GM23338 (cell line): ENCODE measurements at regions not wholly inside any gene's neighbourhood (a gene's known extent, or its start where the extent isn't known, plus 50 kb on each side); places are given as distances from the start of the nearest gene placed in this dataset.

Experiments
- CREB1 ChIP-seq: fragments of 250-450 bp; sonication (Bioruptor Pico); IDR thresholded peaks from 2 replicates; pipeline ENCODE4 v1.5.0; 2020; ENCODE audit warnings: low read depth, mild to moderate bottlenecking, moderate library complexity
- CTCF ChIP-seq, 2 experiments: fragments of 200-600 bp in 1 of 2; sonication (generic) in 1 of 2; conservative IDR thresholded peaks; 2 replicates each; pipeline versions ENCODE4 v1.5.1 to v1.6.1; 2016 to 2017; ENCODE audit warnings: antibody characterized with exemption in 2 of 2, low read depth in 2 of 2, mild to moderate bottlenecking in 2 of 2, moderate library complexity in 1 of 2
- STAT1 ChIP-seq: IDR thresholded peaks from one replicate; pipeline ENCODE4 v1.6.1; 2016; ENCODE audit warnings: antibody characterized with exemption; ENCODE audit not compliant: unreplicated experiment
- ZNF114 ChIP-seq: fragments of 250-450 bp; sonication (Bioruptor Pico); IDR thresholded peaks from 2 replicates; pipeline ENCODE4 v1.5.0; 2020; ENCODE audit warnings: mild to moderate bottlenecking, moderate library complexity

- TF ChIP-seq CTCF (conservative IDR thresholded peaks at IDR 0.05; ENCODE audit: low read depth in 2 of 2) (no peak), STAT1 (no peak), CREB1 (no peak), ZNF114 (CRISPR knock-in tag) (no peak)
These were observed 162.1 kb downstream of the UBE2E3 start for GRCh38 chr2:181142514-181142913.
